Activated CD4-positive, alpha-beta memory T cell treated with anti-CD3 and anti-CD28 coated beads, Interleukin-2, amount 10 ng/mL, durations not matched to agents 7 days and 5 days (primary cell): ENCODE measurements at regions not wholly inside any gene's neighbourhood (a gene's known extent, or its start where the extent isn't known, plus 50 kb on each side); places are given as distances from the start of the nearest gene placed in this dataset.

Experiments used
- CTCF ChIA-PET: fragments of 350-600 bp; sonication (Branson Sonifier 250); formaldehyde crosslinking; loops from one replicate; lab custom pipeline; 2021; ENCODE audit warnings: antibody characterized with exemption, inconsistent platforms; lab: Charles Lee
- POLR2A ChIA-PET: fragments of 350-600 bp; sonication (Branson Sonifier 250); formaldehyde crosslinking; loops from one replicate; lab custom pipeline; 2021; ENCODE audit warnings: antibody characterized with exemption; lab: Charles Lee
- DNase-seq: peaks from one replicate; pipeline ENCODE4 v3.0.0-alpha.2; 2020
- H3K27ac Mint-ChIP-seq: one replicate; pipeline ENCODE4 v1.8.0; 2021; ENCODE audit warnings: mild to moderate bottlenecking, mixed read lengths
- H3K27me3 Mint-ChIP-seq: one replicate; pipeline ENCODE4 v1.8.0; 2021; ENCODE audit warnings: mixed read lengths
- H3K36me3 Mint-ChIP-seq: one replicate; pipeline ENCODE4 v1.8.0; 2021; ENCODE audit warnings: low read depth, mixed read lengths
- H3K4me1 Mint-ChIP-seq: one replicate; pipeline ENCODE4 v1.8.0; 2021; ENCODE audit warnings: mixed read lengths
- H3K4me3 Mint-ChIP-seq: one replicate; pipeline ENCODE4 v1.8.0; 2021; ENCODE audit warnings: mild to moderate bottlenecking, mixed read lengths
- H3K9me3 Mint-ChIP-seq: one replicate; pipeline ENCODE4 v1.8.0; 2021; ENCODE audit warnings: mixed read lengths

DNA sequence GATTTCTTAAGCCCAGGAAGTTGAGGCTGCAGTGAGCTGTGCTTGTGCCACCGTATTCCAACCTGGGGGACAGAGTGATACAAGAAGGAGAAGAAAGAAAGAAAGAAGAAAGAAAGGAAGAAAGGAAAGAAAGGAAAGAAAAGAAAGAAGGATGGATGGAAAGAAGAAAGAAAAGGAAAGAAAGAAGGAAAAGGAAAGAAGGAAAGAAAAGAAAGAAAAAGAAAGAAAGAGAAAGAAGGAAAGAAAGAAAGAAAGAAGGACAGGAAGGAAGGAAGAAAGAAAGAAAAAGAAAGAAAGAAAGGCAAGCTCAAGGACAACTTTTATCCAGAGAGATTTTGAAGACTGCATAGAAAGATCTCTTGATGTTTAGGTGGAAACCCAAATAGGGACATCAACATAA, 120.7 kb downstream of the GMNC start:
- H3K9me3 Mint-ChIP-seq, result no peaks in the 10 kb centered on the region
- DNase-seq, result no peak
- H3K4me3 Mint-ChIP-seq, result no peak overlapping the region
- ChIA-PET POLR2A (no interaction called here), CTCF (no interaction called here)
- no peaks in the 10 kb centered on the region for H3K4me1 Mint-ChIP-seq
- peaks cover 5% of the 10 kb centered on the region for H3K27me3 Mint-ChIP-seq
- no peak overlapping the region for H3K27ac Mint-ChIP-seq
- no peaks in the 10 kb centered on the region for H3K36me3 Mint-ChIP-seq

- CTCF ChIA-PET, result no interaction called here
- Mint-ChIP-seq H3K4me3 (no peak overlapping the region), H3K9me3 (no peaks in the 10 kb centered on the region), H3K4me1 (no peaks in the 10 kb centered on the region), H3K27ac (no peak overlapping the region), H3K36me3 (no peaks in the 10 kb centered on the region), H3K27me3 (peaks cover 5% of the 10 kb centered on the region)
- no peak for DNase-seq
- POLR2A ChIA-PET, result no interaction called here
Observed at GRCh38 chr3:190739641-190740185, 122.8 kb downstream of the GMNC start.

GRCh38 chr3:190738636-190739155, 123.8 kb downstream of the GMNC start:
- ChIA-PET CTCF (no interaction called here), POLR2A (no interaction called here)
- Mint-ChIP-seq H3K27ac (no peak overlapping the region), H3K4me1 (no peaks in the 10 kb centered on the region), H3K36me3 (no peaks in the 10 kb centered on the region), H3K27me3 (peaks cover 5% of the 10 kb centered on the region), H3K4me3 (no peak overlapping the region), H3K9me3 (no peaks in the 10 kb centered on the region)
- no peak for DNase-seq

DNA sequence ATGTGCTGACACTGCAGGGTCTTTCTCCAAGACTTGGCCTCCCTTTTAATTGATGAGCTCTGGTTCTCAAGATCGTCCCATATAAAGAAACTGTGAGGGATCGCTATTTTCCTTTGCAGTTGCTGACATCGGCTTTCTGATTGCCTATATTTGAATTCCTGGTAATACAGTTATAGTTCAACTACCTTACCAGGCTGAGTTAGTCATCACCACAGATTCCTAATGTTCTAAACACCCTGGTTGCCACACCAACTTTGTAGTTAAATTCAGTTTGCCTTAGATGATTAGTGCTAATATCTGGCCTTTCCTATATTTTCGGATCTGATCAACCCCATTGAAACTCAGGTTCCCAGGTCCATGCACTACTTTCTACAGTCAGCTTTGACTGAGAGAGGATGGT, 125.0 kb downstream of the GMNC start:
- Mint-ChIP-seq H3K27ac (no peak overlapping the region), H3K9me3 (no peaks in the 10 kb centered on the region), H3K36me3 (no peaks in the 10 kb centered on the region), H3K4me1 (no peaks in the 10 kb centered on the region), H3K4me3 (no peak overlapping the region), H3K27me3 (peaks cover 5% of the 10 kb centered on the region)
- DNase-seq, result no peak
- ChIA-PET CTCF (no interaction called here), POLR2A (no interaction called here)

- H3K4me1 Mint-ChIP-seq, result no peaks in the 10 kb centered on the region
- H3K36me3 Mint-ChIP-seq, result no peaks in the 10 kb centered on the region
- no peak overlapping the region for H3K4me3 Mint-ChIP-seq
- no peak for DNase-seq
- no peaks in the 10 kb centered on the region for H3K27me3 Mint-ChIP-seq
- ChIA-PET CTCF (no interaction called here), POLR2A (no interaction called here)
- H3K9me3 Mint-ChIP-seq, result no peaks in the 10 kb centered on the region
- H3K27ac Mint-ChIP-seq, result no peak overlapping the region
Observed at GRCh38 chr3:190734490-190734889, 128.0 kb downstream of the GMNC start.

DNA sequence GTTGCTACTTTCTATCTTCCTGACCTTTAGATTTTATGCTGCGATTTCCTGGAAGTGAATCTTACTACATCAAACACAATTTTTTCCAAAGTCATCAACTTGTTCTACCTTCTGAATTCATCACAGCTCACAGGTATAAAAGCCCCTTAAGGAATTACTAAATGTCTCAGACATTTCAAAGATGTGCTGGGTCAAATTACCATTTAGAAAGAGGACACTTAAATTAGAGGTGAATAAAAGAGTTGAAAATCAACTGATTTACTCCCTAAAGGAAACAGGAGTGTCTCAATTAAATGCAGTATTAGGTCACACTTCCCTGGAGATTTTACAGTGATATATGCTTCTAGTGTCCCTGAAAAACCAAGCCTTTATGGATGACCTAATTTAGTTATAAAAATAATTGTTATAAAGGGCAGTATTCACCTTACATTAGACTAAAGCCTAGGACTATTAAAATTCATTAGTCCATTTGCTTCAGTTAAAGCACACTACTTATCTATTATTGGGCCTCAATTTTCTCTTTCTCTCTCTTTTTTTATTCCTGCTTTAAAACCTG, 128.8 kb downstream of the GMNC start:
- no peak overlapping the region for H3K4me3 Mint-ChIP-seq
- no peaks in the 10 kb centered on the region for H3K36me3 Mint-ChIP-seq
- H3K9me3 Mint-ChIP-seq, result no peaks in the 10 kb centered on the region
- ChIA-PET CTCF (no interaction called here), POLR2A (no interaction called here)
- no peak overlapping the region for H3K27ac Mint-ChIP-seq
- no peaks in the 10 kb centered on the region for H3K4me1 Mint-ChIP-seq
- H3K27me3 Mint-ChIP-seq, result no peaks in the 10 kb centered on the region
- DNase-seq, result no peak

DNA sequence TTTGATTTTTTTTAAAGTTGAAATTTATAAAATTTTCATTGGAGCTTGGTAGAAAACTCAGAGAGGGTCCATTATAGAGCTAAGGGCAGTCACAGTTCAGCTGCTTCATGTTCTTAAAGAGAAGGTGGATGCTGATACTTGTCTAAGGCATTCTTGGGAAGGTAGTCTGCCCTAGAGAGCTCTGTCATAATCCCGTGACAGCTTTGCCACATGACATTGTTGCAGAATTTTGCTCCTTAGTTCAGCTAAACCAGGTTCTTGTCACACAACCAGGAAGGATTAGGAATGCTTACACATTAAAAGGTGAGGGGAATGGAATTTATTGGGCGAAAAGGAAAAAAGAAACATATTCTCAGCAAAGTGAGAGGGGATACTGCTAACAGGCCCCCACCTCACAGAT, 130.9 kb downstream of the GMNC start:
- ChIA-PET CTCF (interaction anchor here (1.2 kb wide), 1 partner anchor 34 kb away, joined by 3 read pairs; no protein-coding TSS in a partner anchor), POLR2A (no interaction called here)

DNA sequence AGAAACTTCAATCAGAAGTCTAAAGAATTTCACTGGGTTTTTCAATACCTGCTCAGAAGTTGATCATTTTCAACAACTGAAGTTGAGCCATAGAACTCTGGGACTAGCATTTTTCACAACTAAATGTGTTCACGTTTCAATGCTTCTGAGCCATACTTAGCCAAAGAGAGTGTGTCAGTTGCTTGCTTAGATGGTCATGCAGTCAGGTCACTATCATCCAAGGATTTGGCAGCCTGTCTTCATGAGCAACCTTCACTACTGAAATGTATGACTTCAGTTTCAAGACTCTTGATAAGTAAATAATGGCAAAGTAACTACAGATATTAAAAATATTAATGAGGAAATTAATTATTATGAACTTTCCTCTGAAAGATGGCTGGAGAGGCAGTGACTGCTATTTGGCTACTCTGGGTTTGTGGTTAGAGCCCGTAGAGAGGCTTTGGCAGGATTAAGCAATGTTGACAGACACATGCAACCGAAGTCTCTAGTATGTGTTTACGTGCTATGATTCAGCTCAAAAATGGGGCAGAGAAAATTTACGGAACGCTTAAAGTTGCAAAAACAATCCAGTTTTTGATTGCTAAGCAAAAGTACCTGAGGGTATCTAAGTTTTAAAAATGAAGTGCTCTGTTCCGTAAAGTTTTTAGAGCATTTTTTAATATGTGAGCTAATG, 133.8 kb downstream of the GMNC start:
- no peak overlapping the region for H3K27ac Mint-ChIP-seq
- H3K36me3 Mint-ChIP-seq, result no peaks in the 10 kb centered on the region
- POLR2A ChIA-PET, result no interaction called here
- DNase-seq, result no peak
- no peaks in the 10 kb centered on the region for H3K27me3 Mint-ChIP-seq
- H3K4me3 Mint-ChIP-seq, result no peak overlapping the region
- CTCF ChIA-PET, result no interaction called here
- no peaks in the 10 kb centered on the region for H3K9me3 Mint-ChIP-seq
- H3K4me1 Mint-ChIP-seq, result no peaks in the 10 kb centered on the region

More for the DNA sequence above, 130.9 kb downstream of the GMNC start:
- H3K27me3 Mint-ChIP-seq, result no peaks in the 10 kb centered on the region
- H3K36me3 Mint-ChIP-seq, result no peaks in the 10 kb centered on the region
- DNase-seq, result no peak
- no peak overlapping the region for H3K4me3 Mint-ChIP-seq
- no peaks in the 10 kb centered on the region for H3K9me3 Mint-ChIP-seq
- H3K4me1 Mint-ChIP-seq, result no peaks in the 10 kb centered on the region
- H3K27ac Mint-ChIP-seq, result no peak overlapping the region

- ChIA-PET POLR2A (no interaction called here), CTCF (no interaction called here)
- Mint-ChIP-seq H3K36me3 (no peaks in the 10 kb centered on the region), H3K4me1 (no peaks in the 10 kb centered on the region), H3K9me3 (no peaks in the 10 kb centered on the region), H3K4me3 (no peak overlapping the region), H3K27ac (no peak overlapping the region), H3K27me3 (peaks cover 2% of the 10 kb centered on the region)
- no peak for DNase-seq
Observed at GRCh38 chr3:190722181-190722905, 140.2 kb downstream of the GMNC start.

DNA sequence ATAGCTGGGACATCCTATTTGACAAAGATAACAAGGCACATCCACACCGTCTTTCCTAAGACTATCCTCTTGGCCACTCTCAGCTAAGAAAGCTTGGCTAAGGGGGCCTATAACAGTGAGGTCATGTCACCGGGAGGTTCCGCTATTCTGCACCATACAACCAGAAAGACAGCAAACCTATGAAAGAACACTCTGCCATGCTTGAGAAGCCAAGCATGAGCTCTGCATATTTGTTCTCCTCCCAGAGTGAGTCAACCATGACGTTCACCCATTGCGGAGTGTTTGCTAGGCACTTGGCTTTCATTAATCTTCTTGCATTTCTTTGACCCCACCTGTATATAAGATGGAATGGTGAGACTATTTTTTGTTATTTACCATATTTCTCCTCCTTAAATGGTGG, 141.2 kb downstream of the GMNC start:
- Mint-ChIP-seq H3K9me3 (no peaks in the 10 kb centered on the region), H3K27ac (no peak overlapping the region), H3K27me3 (peaks cover 2% of the 10 kb centered on the region), H3K4me1 (no peaks in the 10 kb centered on the region), H3K36me3 (no peaks in the 10 kb centered on the region), H3K4me3 (no peak overlapping the region)
- POLR2A ChIA-PET, result no interaction called here
- DNase-seq, result no peak
- CTCF ChIA-PET, result no interaction called here

DNA sequence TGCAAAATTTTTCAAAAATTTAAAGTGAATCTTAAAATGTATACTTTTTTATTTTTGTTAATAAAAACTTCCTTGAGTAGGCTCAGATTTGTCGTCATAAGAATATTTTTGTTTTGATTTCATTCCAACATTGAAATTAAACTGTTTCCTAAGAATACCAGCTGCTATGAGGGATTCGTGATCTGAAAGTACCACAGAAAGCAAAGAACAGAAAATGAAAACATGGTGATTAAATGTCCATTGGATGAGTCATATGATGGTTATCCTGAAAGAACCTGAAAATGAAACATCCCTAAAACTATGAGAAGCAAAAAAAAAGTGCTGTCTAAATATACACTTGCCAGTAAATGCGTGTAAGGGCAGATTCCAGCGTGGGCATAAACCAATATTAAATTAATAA, 143.8 kb downstream of the GMNC start:
- Mint-ChIP-seq H3K9me3 (no peaks in the 10 kb centered on the region), H3K36me3 (no peaks in the 10 kb centered on the region), H3K27me3 (peaks cover 8% of the 10 kb centered on the region), H3K27ac (no peak overlapping the region), H3K4me1 (no peaks in the 10 kb centered on the region), H3K4me3 (no peak overlapping the region)
- ChIA-PET CTCF (interaction anchor here (1.4 kb wide), 1 partner anchor 22 kb away, joined by 4 read pairs; no protein-coding TSS in a partner anchor), POLR2A (no interaction called here)
- no peak for DNase-seq

- no peaks in the 10 kb centered on the region for H3K9me3 Mint-ChIP-seq
- no peak overlapping the region for H3K27ac Mint-ChIP-seq
- ChIA-PET CTCF (interaction anchor here (1.4 kb wide), 1 partner anchor 21 kb away, joined by 4 read pairs; no protein-coding TSS in a partner anchor), POLR2A (no interaction called here)
- H3K27me3 Mint-ChIP-seq, result peaks cover 8% of the 10 kb centered on the region
- DNase-seq, result no peak
- no peak overlapping the region for H3K4me3 Mint-ChIP-seq
- H3K36me3 Mint-ChIP-seq, result no peaks in the 10 kb centered on the region
- H3K4me1 Mint-ChIP-seq, result no peaks in the 10 kb centered on the region
Observed at GRCh38 chr3:190718097-190718496, 144.4 kb downstream of the GMNC start.

DNA sequence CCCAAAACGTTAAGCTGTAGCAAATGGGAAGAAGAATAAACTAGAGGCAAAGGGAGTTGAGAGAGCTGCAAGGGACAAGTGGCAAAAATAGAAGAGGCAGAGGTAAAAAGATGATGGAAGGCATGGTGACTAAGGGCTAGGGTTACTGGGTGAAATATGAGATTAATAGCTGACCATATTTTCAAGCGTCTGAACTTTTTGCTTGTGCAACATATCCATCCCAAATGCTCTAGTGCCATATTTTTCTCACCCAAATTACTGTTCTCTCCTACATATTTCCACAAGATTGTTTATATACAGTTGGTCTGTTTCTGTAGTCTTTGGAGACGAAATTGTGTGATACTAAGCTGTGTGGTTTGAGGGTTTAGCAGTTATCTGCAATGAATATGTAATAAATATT, 145.5 kb downstream of the GMNC start:
- ChIA-PET CTCF (no interaction called here), POLR2A (no interaction called here)
- H3K27ac Mint-ChIP-seq, result no peak overlapping the region
- H3K4me1 Mint-ChIP-seq, result no peaks in the 10 kb centered on the region
- no peak overlapping the region for H3K4me3 Mint-ChIP-seq
- DNase-seq, result no peak
- H3K36me3 Mint-ChIP-seq, result no peaks in the 10 kb centered on the region
- H3K9me3 Mint-ChIP-seq, result no peaks in the 10 kb centered on the region
- peaks cover 9% of the 10 kb centered on the region for H3K27me3 Mint-ChIP-seq
